ENCODE measurements at regions not wholly inside any gene's neighbourhood (a gene's known extent, or its start where the extent isn't known, plus 50 kb on each side); places are given as distances from the start of the nearest gene placed in this dataset.
"Not testable (repeated sequence)": the region's sequence is repeated elsewhere in the genome, so short reads cannot be mapped to it uniquely, and the experiment has no call there.

DNA sequence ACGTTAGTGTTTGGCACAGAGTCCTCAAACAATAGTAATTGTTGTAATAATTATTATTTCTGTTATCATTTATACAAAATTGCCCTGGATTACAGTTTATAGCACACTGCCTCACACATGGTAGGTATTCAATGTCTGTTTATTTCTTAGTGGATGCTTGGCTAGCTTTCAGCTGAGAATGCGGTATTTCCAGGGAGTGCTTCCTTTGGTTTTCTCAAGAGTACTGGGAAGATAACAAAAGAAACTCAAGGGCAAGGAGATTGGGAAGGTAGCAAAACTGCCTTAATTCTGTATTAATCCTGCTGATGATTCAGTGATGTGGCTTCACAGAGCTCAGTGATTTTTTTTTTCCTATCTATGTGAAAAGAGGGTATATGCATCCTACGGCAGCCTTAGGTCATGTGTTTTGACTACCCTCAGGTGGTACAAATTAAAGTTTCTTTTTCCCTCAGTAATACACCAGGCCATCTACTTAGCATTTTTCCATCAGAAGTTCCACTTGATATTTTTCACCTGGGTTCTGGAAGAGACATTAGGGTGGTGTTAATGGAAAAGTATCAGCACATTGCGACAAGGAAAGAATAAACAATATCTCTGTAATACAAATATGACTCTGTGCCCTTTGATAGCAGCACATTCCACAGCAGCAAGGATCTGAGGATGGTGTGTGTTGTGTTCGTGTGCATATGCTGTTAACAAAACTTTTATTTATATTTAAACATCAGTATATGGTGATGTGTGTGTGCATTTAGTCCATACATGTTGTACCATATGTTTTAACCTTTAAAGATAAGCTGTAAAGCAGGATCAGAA, 124.3 kb upstream of the RASGEF1B start:
- no peak for DNase-seq (ENCODE audit: low read depth)

DNA sequence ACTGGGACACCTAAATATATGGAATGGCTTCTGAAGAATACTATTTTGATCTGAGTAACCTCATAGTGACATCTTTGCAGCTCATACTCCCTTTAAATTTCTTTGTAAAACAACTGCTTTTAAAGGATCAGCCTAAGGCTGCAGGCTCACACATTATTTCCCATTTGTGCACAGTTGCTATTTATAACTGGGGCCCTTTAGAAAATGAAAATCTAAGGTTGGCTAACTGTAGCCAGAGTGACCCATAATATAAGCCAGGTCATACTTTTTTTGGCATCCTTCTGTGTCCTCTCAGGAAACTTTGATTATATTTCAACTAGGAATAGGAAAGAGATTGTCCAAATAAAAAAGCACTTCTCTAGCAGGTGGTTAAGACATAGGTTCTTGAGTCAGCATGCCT, 123.6 kb upstream of the RASGEF1B start:
- no peak for DNase-seq (ENCODE audit: low read depth)

DNA sequence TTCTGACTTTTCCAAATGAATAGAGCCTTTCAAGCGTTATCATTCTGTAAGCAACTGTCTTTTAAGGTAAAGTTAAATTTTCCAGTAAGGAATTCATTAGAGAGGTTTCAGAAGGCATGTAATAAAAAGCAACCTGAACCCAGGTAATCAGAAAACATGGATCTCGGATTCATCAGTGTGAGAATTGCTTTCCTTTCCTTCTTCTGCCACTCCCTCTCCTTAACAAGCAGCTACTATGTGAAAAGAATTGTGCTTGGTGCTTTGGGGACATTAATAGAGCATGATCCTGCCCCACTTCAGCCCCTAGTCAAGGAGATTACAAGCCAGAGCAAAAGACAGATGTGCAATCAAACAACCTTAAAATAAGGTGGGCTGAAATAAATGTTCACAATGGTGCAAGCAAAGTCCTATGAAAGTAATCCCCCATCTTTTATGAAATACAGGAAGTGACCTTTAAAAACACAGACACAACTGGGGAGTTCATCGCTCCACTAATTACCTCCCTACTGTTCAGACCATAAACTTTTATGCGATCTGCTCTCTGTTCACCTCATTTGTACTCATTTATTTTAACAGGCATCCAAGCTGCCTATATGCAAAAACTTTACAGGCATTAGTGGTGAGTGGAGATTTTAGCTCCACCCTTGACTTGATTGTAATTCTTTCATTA, 122.9 kb upstream of the RASGEF1B start:
- DNase-seq (ENCODE audit: low read depth): no peak

GRCh38 chr4:81592701-81593100, 121.0 kb upstream of the RASGEF1B start:
- DNase-seq (ENCODE audit: low read depth): no peak

GRCh38 chr4:81590596-81590995, 118.9 kb upstream of the RASGEF1B start:
- no peak for DNase-seq (ENCODE audit: low read depth)

GRCh38 chr4:81589262-81589661, 117.6 kb upstream of the RASGEF1B start:
- DNase-seq (ENCODE audit: low read depth): no peak

- DNase-seq (ENCODE audit: low read depth): no peak
These were observed 115.0 kb upstream of the RASGEF1B start for GRCh38 chr4:81586706-81587105.

- not testable (repeated sequence) for DNase-seq (ENCODE audit: low read depth)
These were observed 109.3 kb upstream of the RASGEF1B start for GRCh38 chr4:81580994-81581374.

DNA sequence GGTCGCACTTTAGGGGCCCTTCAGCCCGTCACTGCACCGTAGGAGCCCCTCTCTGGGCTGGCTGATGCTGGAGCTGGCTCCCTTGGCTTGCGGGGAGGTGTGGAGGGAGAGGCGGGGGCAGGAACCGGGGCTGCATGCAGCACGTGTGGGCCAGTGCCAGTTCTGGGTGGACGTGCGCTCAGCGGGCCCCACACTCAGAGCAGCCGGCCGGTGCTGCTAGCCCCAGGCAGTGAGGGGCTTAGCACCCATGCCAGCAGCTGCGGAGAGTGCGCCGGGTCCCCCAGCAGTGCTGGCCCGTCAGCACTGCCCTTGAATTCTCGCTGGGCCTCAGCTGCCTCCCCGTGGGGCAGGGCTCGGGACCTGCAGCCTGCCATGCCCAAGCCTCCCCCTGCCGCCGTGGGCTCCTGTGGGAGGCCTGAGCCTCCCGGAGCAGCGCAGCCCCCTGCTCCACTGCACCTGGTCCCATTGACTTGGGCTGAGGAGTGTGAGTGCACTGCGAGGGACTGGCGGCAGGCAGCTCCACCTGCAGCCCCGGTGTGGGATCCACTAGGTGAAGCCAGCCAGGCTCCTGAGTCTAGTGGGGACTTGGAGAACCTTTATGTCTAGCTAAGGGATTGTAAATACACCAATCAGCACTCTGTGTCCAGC, 108.8 kb upstream of the RASGEF1B start:
- DNase-seq (ENCODE audit: low read depth): no peak

- no peak for DNase-seq (ENCODE audit: low read depth)
These were observed 105.7 kb upstream of the RASGEF1B start for GRCh38 chr4:81577392-81577791.

DNA sequence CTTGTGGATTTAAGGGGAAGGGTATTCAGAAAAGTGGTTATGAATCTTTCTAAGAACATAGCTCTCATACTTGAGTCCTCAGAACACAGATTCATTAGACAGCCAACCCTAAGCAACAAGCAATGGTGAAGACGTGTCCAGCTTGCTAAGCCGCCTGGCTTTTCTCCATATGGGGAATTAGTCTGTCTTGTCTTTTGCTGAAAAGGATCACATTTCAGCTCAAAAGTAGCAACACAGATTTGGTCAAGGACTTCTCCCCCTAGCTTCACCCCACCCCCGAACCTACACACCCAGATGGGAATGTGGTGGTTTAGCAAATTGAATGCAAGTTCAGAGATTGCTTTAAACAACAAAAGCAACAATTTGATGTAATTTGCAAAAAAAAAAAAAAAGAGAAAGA, 103.3 kb upstream of the RASGEF1B start:
- no peak for DNase-seq (ENCODE audit: low read depth)

DNA sequence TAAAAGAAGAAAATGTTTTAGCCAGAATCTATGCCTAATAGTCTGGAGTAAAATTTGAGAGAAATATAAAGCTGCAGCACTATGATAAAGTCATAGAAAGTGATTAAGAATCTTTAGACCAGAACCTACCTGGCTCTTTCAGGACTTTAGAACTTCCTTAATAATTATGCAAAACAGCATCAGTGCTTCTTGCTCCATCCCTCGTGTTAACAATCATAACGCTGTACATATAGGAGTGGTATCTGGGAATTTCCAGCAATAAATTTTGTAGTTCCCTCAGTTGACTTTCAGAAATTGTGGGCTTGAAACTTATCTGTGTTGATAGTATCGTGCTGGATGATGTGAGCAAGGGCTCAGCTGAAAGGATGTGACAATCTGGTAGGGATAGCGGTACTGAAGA, 102.1 kb upstream of the RASGEF1B start:
- DNase-seq (ENCODE audit: low read depth): no peak

DNA sequence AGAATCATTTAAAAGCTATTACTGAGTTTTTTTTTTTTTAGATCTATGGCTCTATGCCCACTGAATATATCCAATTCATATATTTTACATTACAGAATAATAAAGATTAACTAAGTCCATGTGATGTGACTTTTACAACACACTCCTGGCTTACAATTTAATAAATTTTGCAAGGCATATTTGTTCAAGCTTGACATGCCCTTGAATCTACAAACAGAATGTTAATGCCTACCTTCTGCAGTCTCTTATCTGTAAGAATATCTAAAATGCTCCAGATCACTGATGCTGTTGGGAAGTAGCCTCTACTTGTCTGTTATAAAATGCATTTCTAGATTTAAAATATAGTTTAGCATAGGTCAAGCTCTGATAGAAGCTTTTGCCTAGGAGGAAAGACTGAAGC, 100.7 kb upstream of the RASGEF1B start:
- no peak for DNase-seq (ENCODE audit: low read depth)

GRCh38 chr4:81571105-81571504, 99.4 kb upstream of the RASGEF1B start:
- DNase-seq (ENCODE audit: low read depth): no peak

DNA sequence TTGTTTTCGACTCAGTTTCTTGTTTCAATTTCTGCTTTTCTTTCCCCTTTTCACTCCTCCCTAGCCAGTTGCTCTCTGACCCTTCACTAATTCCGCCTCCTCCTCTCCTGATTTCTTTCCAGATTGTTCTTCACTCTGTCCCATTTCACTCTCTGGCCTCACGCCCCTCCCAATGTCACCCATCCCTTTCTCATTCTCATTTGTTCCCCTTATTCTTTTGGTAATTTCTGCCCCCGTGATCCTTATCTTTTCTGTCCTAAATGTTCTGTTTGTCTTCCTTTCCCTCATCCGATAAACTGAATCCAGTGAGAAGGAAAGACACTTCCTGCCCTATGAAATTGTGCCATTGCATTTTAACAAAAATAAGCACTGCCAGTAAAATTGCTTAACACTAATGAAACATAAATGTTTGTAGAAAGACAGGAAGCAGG, 94.5 kb upstream of the RASGEF1B start:
- no peak for DNase-seq (ENCODE audit: low read depth)

GRCh38 chr4:81565142-81565870, 93.6 kb upstream of the RASGEF1B start:
- no peak for DNase-seq (ENCODE audit: low read depth)

DNA sequence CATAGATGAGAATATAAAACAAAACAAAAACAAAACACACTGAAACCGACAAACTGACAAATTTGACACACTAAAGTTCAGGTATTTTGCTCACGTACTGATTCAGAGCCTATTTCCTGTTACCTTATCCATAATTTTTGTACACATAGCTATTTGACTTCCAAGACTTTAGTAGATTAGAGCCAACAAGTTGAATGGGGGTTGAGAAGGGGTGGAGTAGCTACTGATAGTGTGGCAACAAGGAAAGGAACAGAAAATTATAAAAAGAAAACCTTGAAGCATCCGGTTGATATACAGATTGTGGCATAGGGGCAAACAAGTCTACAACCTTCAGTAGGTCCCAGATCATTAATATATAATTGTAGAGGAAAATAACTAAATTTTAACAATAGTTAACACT, 92.3 kb upstream of the RASGEF1B start:
- no peak for DNase-seq (ENCODE audit: low read depth)

DNA sequence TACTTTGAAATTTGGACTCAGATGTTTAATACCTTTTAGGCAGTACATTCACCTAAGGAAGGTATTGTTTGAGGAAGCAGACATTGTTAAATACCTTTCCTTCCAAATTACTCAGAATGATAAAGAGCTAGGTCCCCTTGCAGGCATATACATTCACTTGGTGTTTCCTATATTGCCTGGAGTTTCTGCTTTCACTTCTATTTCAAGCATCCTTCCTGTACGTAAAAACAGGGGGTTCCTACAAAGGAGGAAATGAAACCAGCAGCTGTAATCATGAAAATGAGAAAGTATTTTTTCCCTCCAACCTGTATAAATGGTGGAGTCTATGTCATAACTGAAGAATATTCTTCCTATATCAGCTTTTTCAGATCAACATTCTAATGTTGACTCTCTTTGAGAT, 90.4 kb upstream of the RASGEF1B start:
- DNase-seq (ENCODE audit: low read depth): no peak

DNA sequence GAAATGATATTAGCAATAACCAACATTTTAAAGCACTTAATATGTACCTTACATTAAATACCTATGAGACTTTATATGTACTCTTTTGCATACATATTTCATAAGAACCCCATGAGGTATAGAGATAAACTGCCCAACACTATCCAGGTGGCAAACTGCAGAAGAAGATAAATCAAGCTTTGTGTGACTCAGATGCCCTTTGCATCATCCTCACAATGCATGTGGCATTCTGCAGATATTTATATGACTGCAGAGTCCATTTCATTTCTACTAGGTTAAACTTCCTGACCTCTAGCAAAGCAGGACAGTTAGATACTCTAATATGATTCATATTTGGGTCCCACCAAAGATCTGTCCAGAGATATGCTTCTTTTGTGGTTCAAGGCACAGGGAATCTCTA, 85.6 kb upstream of the RASGEF1B start:
- DNase-seq (ENCODE audit: low read depth): no peak

GRCh38 chr4:81555489-81555888, 83.8 kb upstream of the RASGEF1B start:
- DNase-seq (ENCODE audit: low read depth): no peak

GRCh38 chr4:81552086-81552485, 80.4 kb upstream of the RASGEF1B start:
- DNase-seq (ENCODE audit: low read depth): no peak

DNA sequence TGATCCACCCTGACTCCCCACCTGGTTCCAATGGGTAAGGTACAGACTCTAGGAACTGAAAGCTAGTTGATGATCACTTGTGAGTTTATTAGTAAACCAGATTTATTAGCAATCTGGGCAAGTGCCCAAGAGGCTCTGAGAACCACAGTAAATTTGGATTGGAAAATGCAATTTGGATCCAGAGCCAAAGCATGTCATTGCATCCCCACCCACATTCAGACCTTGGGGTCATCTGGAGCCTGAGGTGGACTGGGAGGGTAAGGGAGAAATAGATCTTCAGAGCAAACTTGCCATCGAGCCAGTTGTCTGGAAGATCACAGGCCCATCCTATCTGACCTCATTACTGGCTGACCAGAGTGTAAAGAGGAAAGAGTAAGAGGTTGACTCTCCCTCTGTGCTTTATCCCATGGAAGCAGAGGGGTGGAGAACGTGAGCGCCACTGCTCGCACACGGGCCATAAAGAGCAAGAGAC, 78.7 kb upstream of the RASGEF1B start:
- DNase-seq (ENCODE audit: low read depth): no peak
